Lower leg skin (tissue), 4 donors: ENCODE measurements at regions not wholly inside any gene's neighbourhood (a gene's known extent, or its start where the extent isn't known, plus 50 kb on each side); places are given as distances from the start of the nearest gene placed in this dataset.
"Not testable (repeated sequence)": the region's sequence is repeated elsewhere in the genome, so short reads cannot be mapped to it uniquely, and the experiment has no call there.

Experiments
- DNase-seq, 2 donors: peaks; one replicate each; pipeline ENCODE4 v3.0.0-alpha.2; 2019; ENCODE audit warnings: low spot score in 2 of 2
- H3K4me3 ChIP-seq: fragments of 200-600 bp; sonication (generic); 2 replicates; pipeline ENCODE4 v1.5.1; 2017; ENCODE audit warnings: mild to moderate bottlenecking, low read depth; ENCODE audit not compliant: poor library complexity, severe bottlenecking
- CTCF ChIP-seq, 3 donors: fragments of 450-650 bp; IDR thresholded peaks; one replicate each; pipeline ENCODE4 v1.5.1; 2016; ENCODE audit warnings: antibody characterized with exemption in 3 of 3, mild to moderate bottlenecking in 3 of 3, moderate library complexity in 2 of 3
- POLR2A ChIP-seq, 2 donors: fragments of 450-650 bp; IDR thresholded peaks; one replicate each; pipeline ENCODE4 v1.6.1; 2016 to 2017; ENCODE audit warnings: antibody characterized with exemption in 2 of 2, mild to moderate bottlenecking in 1 of 2, moderate library complexity in 1 of 2
- WGBS, 2 donors: methylation state at CpG; one replicate each; pipeline ENCODE4 v1.1.5; 2018; 5-methylcytosine and 5-hydroxymethylcytosine counted together
- intact Hi-C: fragments of 100-400 bp; cut with DNase I; formaldehyde crosslinking; loops from one replicate; pipeline ENCODE4 v1.15.0; 2023; ENCODE audit warnings: low total_unique reads

- 89 to 92% methylated on average over 3 of the region's 3 CpGs for WGBS, 2 donors
- intact Hi-C loops, result no loop called here
- no peak overlapping the region for H3K4me3 ChIP-seq
- DNase-seq, result no peak
- TF ChIP-seq POLR2A (IDR thresholded peaks at IDR 0.05) (no peak), CTCF (IDR thresholded peaks at IDR 0.05) (no peak)
These were observed 324.4 kb downstream of the TSN start for GRCh38 chr2:122079844-122080243.

- intact Hi-C loops, result no loop called here
- WGBS, 2 donors, result 79 to 83% methylated on average over 4 of the region's 4 CpGs
- no peak for DNase-seq
- TF ChIP-seq POLR2A (IDR thresholded peaks at IDR 0.05) (no peak), CTCF (IDR thresholded peaks at IDR 0.05) (no peak)
- no peak overlapping the region for H3K4me3 ChIP-seq
These were observed 324.9 kb downstream of the TSN start for GRCh38 chr2:122080316-122080715.

DNA sequence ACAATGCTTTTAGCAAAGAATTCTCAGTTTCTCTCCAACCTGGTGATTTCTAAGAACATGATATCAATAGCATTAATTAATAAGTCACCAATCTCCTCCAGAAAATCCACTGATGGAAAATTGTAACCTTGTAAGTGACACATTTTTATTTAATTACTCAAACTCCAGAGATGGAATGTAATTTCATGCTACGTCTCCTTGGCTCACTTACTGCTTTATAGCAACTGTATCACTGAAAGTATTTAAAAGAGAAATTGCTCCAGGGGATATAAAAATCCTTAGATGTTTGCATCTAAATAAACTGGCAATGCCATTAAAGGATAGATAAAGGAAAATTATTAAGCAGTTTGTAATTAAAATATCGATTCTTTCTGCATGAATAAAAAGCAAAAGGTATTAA lies 325.4 kb downstream of the TSN start:
- TF ChIP-seq POLR2A (IDR thresholded peaks at IDR 0.05) (no peak), CTCF (IDR thresholded peaks at IDR 0.05) (no peak)
- H3K4me3 ChIP-seq, result no peak overlapping the region
- 31 to 43% methylated on average over 2 of the region's 2 CpGs for whole genome bisulfite sequencing, 2 donors
- no peak for DNase-seq
- intact Hi-C loops, result no loop called here

DNA sequence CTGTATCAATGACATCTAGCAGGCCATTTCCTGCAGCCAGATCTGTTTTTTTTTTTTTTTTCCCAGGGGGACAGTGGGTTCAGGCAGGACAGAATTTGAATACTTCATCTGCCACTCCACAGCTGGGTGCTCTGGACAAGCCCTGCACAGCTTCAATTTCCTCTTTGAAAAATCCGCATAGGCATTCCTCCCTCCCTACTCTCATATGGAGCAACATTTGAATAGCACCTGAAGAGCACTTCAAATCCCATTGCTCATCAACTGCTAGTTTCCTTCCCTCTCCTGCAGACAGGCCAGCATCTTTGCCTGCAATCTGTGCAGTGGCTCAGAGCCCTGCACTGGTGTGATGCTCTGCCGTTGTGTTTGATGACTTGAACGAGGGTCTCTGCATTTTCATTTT lies 326.3 kb downstream of the TSN start:
- TF ChIP-seq CTCF (IDR thresholded peaks at IDR 0.05), result no peak
- TF ChIP-seq POLR2A (IDR thresholded peaks at IDR 0.05), result no peak
- H3K4me3 ChIP-seq, result no peak overlapping the region
- WGBS, 2 donors, result 43 to 60% methylated on average over 3 of the region's 3 CpGs

GRCh38 chr2:122083256-122084048 lies 328.0 kb downstream of the TSN start:
- no peak for TF ChIP-seq CTCF (IDR thresholded peaks at IDR 0.05)
- TF ChIP-seq POLR2A (IDR thresholded peaks at IDR 0.05), result no peak
- no peak overlapping the region for H3K4me3 ChIP-seq
- intact Hi-C loops, result no loop called here
- no peak for DNase-seq
- 90 to 92% methylated on average over 4 of the region's 4 CpGs for WGBS, 2 donors

More for the DNA sequence above, 326.3 kb downstream of the TSN start:
- intact Hi-C loops, result no loop called here
- DNase-seq, result no peak

DNA sequence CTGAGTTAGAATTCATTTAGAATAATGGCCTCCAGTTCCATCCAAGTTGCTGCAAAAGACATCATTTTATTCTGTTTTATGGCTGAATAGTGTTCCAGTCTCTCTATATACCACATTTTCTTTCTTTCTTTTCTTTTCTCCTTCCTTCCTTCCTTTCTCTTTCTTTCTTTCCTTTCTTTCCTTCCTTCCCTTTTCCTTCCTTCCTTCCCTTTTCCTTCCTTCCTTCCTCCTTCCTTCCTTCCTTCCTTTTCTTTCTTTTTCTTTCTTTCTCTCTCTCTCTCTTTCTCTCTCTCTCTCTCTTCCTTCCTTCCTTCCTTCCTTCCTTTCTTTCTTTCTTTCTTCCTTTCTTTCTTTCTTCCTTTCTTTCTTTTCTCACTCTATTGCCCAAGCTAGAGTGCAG lies 330.2 kb downstream of the TSN start:
- intact Hi-C loops, DNase-seq, H3K4me3 ChIP-seq: not testable (repeated sequence)
